CD4-positive, alpha-beta T cell treated with Interleukin-12 subunit alpha and Interleukin-12 subunit beta, for 1 hour (primary cell): ENCODE measurements at regions not wholly inside any gene's neighbourhood (a gene's known extent, or its start where the extent isn't known, plus 50 kb on each side); places are given as distances from the start of the nearest gene placed in this dataset.
"Not testable (repeated sequence)": the region's sequence is repeated elsewhere in the genome, so short reads cannot be mapped to it uniquely, and the experiment has no call there.

Experiments used
- DNase-seq: peaks from one replicate; pipeline ENCODE4 v3.0.0-alpha.2; 2020

GRCh38 chr7:98729121-98729520 lies 112.0 kb downstream of the NPTX2 start:
- DNase-seq, result no peak

- DNase-seq, result no peak
Observed at GRCh38 chr7:98730326-98730725, 113.2 kb downstream of the NPTX2 start.

DNA sequence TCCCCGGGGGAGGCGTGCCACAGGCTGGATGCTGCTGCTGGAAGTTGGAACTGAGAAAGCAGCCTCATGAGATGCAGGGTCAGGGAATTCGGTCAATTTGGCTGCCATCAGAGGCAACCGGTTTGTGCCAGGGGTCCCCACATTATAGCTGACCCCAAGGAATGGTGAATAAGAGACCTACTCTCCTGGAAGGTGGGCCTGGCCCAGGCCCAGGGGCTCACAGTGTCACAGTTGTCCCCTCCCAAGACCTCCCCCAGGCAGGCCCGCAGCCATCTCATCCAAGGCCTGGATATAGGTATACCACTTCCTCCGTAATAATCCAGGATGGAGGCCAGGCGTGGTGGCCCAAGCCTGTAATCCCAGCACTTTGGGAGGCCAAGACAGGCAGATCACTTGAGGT lies 114.6 kb downstream of the NPTX2 start:
- DNase-seq, result no peak

GRCh38 chr7:98733036-98733435 lies 116.0 kb downstream of the NPTX2 start:
- DNase-seq, result peak; percentile 7

- DNase-seq, result no peak
Observed at GRCh38 chr7:98735801-98736200, 118.7 kb downstream of the NPTX2 start.

GRCh38 chr7:98736461-98736860 lies 119.4 kb downstream of the NPTX2 start:
- DNase-seq, result not testable (repeated sequence)

DNA sequence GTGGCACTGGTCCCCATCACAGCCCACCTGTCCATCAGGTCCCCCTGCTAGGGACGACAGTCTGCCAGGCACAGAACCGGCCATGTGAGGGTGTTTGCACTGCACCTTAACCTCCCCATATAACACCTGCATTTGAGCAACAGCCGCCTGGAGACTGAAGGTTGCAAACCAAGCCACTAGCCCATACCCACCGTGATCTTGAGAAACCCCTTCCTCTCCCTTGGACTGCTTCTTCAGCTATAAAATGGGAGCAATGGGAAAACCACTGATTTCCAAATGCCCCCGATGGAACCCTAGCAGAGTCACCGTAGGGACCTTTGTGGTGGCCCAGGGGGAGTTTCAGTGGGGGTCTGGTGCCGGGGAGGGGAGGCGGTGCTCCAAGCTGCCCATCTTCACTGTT lies 120.1 kb downstream of the NPTX2 start:
- no peak for DNase-seq

DNA sequence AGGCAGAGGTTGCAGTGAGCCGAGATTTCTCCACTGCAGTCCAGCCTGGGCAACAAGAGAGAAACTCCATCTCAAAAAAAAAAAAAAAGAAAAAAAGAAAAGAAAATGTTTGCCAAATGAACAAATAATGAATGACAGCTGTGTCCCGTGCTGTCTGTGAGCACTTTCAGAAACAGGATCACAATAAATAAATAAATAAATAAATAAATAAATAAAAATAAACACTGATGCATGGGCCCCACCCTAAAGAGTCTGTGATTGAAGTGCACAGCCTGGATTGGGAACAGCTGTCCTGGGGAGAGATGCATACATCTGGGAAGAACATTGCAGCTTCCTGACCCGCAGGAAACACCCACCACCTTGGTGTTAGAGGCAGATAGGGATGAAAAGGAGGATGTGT lies 123.6 kb downstream of the NPTX2 start:
- no peak for DNase-seq

DNA sequence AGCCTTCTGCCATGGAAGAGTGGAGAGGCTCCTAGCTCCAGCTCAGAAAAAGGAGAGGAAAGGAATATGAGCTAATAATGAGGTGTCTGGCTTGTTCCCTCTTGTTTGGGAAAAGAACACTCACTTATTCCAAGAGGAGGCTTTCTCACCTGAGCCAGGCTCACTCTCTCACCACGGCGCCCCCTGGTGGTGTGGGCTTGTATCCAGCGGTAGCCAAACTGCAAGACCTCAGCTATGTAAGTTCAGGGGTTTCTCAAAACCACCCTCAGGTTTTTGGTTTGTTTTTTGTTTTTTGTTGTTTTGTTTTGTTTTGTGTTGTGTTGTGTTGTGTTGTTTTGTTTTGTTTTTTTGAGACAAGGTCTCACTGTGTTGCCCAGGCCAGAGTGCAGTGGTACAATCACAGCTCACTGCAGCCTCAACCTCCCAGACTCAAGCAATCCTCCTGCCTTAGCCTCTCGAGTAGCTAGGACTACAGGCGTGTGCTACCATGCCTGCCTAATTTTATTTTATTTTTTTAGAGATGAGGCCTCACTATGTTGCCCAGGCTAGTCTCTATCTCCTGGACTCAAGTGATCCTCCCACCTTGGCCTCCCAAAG lies 124.0 kb downstream of the TMEM130 start:
- peak; percentile 62 for DNase-seq

GRCh38 chr7:98748090-98748489 lies 121.7 kb downstream of the TMEM130 start:
- no peak for DNase-seq

- DNase-seq, result no peak
Observed at GRCh38 chr7:98753176-98753575, 116.6 kb downstream of the TMEM130 start.

GRCh38 chr7:98753989-98754479 lies 115.8 kb downstream of the TMEM130 start:
- DNase-seq, result no peak

GRCh38 chr7:98755138-98755898 lies 114.5 kb downstream of the TMEM130 start:
- DNase-seq, result no peak

DNA sequence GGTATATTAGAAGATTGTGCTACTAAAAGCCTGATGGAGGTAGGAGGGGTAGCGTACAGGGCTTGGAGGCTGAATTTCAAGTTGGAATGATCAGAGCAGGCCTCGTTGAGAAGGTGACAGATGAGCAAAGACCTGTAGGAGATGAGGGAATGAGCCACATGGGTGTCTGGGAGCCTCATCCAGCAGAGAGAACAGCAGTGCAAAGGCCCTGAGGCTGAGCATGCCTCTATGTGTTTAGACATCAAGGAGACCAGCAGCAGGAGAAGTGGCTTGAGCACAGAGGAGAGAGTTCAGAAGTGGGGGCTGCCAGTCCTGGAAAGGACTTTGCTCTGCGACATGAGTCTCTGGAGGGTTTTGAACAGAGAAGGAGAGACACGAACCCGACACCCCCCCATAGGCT lies 111.7 kb downstream of the TMEM130 start:
- no peak for DNase-seq

GRCh38 chr7:98760201-98760651 lies 109.6 kb downstream of the TMEM130 start:
- DNase-seq, result no peak

DNA sequence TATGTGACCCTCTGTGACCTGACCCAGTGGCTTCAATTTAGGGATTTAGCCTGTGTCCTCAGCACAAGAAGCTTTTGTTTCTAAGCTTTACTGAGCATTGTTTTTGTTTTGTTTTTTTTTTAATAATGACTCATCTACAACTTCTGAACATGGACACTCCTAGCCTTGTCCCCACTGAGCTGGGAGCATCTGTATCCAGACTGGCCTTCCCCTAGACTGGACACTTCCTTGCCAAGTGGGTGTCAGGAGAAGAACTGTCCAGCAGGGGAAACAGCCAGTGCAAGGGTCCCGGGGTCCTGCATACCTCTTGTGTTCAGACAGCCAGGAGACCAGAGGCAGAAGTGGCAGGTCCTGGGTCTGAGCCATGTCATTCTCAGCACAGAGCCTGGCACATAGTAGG lies 108.6 kb downstream of the TMEM130 start:
- no peak for DNase-seq

DNA sequence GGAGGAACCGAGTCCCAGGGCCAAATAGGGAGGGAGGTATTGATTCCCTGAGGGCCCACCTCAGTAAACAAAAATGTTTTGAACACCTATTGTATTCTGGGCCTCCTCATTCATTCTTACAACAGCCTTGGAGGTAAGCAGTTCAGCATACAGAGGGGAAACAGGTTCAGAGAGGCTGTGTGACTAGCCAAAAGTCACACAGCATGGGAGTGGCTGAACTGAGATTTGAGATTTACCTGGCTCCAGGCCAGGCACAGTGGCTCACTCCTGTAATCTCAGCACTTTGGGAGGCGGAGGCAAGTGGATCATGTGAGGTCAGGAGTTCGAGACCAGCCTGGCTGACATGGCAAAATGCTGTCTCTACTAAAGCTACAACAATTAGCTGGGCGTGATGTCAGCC lies 107.2 kb downstream of the TMEM130 start:
- DNase-seq, result no peak

- DNase-seq, result no peak
Observed at GRCh38 chr7:98763441-98763840, 106.4 kb downstream of the TMEM130 start.

DNA sequence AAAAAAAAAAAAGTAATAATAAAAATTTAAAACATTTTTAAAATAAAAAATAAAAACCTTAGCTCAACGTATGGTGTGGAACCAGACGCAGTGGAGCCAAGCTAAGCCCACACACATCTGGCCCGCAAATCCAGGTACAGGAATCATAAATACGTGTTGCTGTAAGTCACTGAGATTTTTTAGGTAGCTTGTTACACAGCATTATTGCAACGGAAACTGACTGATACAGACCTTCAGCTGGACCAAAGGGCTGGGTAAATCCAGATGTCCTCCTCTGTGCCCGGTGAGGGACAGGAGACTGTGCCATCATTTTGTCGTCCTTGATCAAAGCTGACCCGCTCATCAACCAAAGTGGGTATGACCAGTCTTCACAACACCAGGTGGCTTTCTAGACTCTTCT lies 104.9 kb downstream of the TMEM130 start:
- no peak for DNase-seq

GRCh38 chr7:98770085-98770484 lies 99.7 kb downstream of the TMEM130 start:
- DNase-seq, result not testable (repeated sequence)

DNA sequence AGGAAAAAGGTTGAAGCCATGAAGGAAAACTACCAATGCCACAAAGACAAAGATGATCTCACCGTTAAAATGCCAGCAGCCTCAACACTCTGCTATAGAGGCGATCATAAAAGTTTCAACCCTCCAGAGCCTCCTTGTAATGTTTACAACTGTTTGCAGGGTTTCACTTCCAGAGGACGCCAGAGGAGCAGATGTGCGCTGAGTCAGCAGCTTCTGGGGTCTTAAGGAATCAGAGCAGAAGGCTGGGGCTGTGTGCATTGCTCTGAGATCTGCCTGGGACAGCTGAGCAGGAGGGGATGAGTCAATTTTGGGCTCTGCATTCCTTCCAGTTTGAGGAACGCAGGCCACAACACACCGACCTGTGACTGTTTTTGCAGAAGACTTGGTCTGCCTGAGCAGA lies 98.3 kb downstream of the TMEM130 start:
- DNase-seq, result peak; percentile 1

DNA sequence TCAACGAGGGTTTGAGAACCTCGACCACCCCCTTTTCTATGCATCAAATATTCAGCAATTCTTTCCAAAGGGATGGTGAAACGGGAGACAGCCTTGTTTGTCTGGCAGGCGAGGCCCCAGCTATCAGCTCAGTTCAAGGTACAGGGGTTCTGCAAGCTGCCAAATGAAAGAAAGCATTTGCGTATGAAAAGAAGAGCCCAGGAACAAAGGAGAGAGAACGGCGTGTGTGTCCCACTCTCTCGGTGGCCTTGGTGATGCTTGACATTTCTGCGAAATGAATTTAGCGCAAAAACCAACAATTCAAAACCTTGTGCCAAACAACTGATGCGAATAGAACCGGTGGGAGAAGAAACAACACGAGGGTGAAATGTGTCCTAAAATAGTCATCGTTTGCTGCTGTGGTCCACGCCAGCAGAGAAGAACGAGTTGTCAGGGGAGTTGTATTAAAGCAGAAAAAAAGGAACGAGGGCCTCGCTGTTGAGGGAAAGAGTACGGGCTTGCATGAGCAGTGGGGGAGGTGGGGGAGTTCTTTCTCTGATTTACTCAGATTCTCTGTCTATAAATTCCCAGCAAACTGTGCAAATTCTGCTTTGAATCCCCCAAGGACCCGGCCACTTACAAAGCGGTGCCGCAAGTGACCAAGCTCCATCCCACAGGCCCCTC lies 97.7 kb downstream of the TMEM130 start:
- DNase-seq, result no peak

- no peak for DNase-seq
Observed at GRCh38 chr7:98774884-98775283, 94.9 kb downstream of the TMEM130 start.

- DNase-seq, result no peak
Observed at GRCh38 chr7:98777051-98777450, 92.8 kb downstream of the TMEM130 start.
